ENCODE measurements at regions not wholly inside any gene's neighbourhood (a gene's known extent, or its start where the extent isn't known, plus 50 kb on each side); places are given as distances from the start of the nearest gene placed in this dataset.
"Not testable (repeated sequence)": the region's sequence is repeated elsewhere in the genome, so short reads cannot be mapped to it uniquely, and the experiment has no call there.

- H3K9ac ChIP-seq (ENCODE audit: insufficient read length): no peak overlapping the region
- no peak for TF ChIP-seq POLR2AphosphoS5 (IDR thresholded peaks at IDR 0.05; ENCODE audit: borderline replicate concordance, low read depth, low read length)
- no peak for TF ChIP-seq FOXP2 (optimal IDR thresholded peaks at IDR 0.05; ENCODE audit: control extremely low read depth, extremely low read length, insufficient read depth)
- no peak for TF ChIP-seq EZH2 (IDR thresholded peaks at IDR 0.05)
- no peaks in the 10 kb centered on the region for H3K9me3 ChIP-seq (ENCODE audit: low read depth, low read length)
- no peak for DNase-seq (ENCODE audit: low read depth, low spot score)
- H3K27ac ChIP-seq: no peak overlapping the region
- H3K4me3 ChIP-seq: no peak overlapping the region
- H3K36me3 ChIP-seq (ENCODE audit: insufficient read depth, low read length): no peaks in the 10 kb centered on the region
Measured at GRCh38 chr5:98541641-98542040, 231.8 kb upstream of the RGMB start.

DNA sequence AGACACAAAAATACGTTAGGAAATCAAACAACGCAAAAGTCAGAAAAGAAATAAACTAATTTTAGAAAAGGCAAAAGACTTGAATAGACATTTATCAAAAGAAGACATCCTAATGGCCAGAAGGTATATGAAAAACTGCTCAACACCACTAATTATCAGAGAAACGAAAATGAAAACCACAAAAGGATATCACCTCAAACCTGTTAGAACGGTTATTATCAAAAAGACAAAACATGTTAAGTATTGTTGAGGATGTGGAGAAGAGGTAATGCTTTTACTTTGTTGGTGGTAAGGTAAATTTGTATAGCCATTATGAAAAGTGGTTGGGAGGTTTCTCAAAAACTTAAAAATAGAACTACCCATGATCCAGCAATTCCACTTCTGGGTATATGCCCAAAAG, 230.0 kb upstream of the RGMB start:
- Histone ChIP-seq H3K4me3 (no peak overlapping the region), H3K36me3 (ENCODE audit: insufficient read depth, low read length) (no peaks in the 10 kb centered on the region)

DNA sequence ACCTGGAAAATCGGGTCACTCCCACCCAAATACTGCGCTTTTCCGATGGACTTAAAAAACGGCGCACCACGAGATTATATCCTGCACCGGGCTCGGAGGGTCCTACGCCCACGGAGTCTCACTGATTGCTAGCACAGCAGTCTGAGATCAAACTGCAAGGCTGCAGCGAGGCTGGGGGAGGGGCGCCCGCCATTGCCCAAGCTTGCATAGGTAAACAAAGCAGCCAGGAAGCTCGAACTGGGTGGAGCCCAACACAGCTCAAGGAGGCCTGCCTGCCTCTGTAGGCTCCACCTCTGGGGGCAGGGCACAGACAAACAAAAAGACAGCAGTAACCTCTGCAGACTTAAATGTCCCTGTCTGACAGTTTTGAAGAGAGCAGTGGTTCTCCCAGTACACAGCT, 226.5 kb upstream of the RGMB start:
- H3K9me3 ChIP-seq (ENCODE audit: low read depth, low read length); H3K27ac ChIP-seq; H3K9ac ChIP-seq (ENCODE audit: insufficient read length); H3K4me3 ChIP-seq; H3K36me3 ChIP-seq (ENCODE audit: insufficient read depth, low read length); DNase-seq (ENCODE audit: low read depth, low spot score): not testable (repeated sequence)

More for the DNA sequence above, 230.0 kb upstream of the RGMB start:
- no peak for DNase-seq (ENCODE audit: low read depth, low spot score)
- TF ChIP-seq FOXP2 (optimal IDR thresholded peaks at IDR 0.05; ENCODE audit: control extremely low read depth, extremely low read length, insufficient read depth) (no peak), POLR2AphosphoS5 (IDR thresholded peaks at IDR 0.05; ENCODE audit: borderline replicate concordance, low read depth, low read length) (no peak), EZH2 (IDR thresholded peaks at IDR 0.05) (no peak)
- H3K27ac ChIP-seq: no peak overlapping the region
- no peak overlapping the region for H3K9ac ChIP-seq (ENCODE audit: insufficient read length)
- no peaks in the 10 kb centered on the region for H3K9me3 ChIP-seq (ENCODE audit: low read depth, low read length)

- Histone ChIP-seq H3K4me3 (no peak overlapping the region), H3K9me3 (ENCODE audit: low read depth, low read length) (no peaks in the 10 kb centered on the region), H3K9ac (ENCODE audit: insufficient read length) (no peak overlapping the region), H3K36me3 (ENCODE audit: insufficient read depth, low read length) (no peaks in the 10 kb centered on the region), H3K27ac (no peak overlapping the region)
- DNase-seq (ENCODE audit: low read depth, low spot score): no peak
- TF ChIP-seq EZH2 (IDR thresholded peaks at IDR 0.05) (no peak), POLR2AphosphoS5 (IDR thresholded peaks at IDR 0.05; ENCODE audit: borderline replicate concordance, low read depth, low read length) (no peak), FOXP2 (optimal IDR thresholded peaks at IDR 0.05; ENCODE audit: control extremely low read depth, extremely low read length, insufficient read depth) (no peak)
Measured at GRCh38 chr5:98556712-98557111, 216.8 kb upstream of the RGMB start.

DNA sequence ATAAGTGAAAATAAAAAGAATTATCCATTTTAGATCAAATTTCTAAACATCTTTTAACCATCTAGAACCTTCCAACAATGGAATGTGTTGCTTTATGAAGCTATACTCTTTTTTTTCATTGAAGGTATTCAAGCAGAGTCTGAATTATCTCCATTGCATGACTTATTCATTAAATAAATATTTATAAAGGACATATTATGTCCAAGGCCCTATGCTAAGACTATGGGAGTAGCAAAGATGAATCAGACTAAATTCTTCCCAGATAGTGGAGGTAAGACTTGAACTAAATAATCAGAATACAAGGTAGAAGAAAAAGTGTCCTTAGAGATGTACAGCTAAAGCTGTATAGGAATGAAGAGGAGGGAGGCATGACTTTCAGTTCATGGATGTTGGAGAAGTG, 215.5 kb upstream of the RGMB start:
- no peak overlapping the region for H3K9ac ChIP-seq (ENCODE audit: insufficient read length)
- DNase-seq (ENCODE audit: low read depth, low spot score): no peak
- no peak overlapping the region for H3K27ac ChIP-seq
- H3K36me3 ChIP-seq (ENCODE audit: insufficient read depth, low read length): no peaks in the 10 kb centered on the region
- no peaks in the 10 kb centered on the region for H3K9me3 ChIP-seq (ENCODE audit: low read depth, low read length)
- no peak overlapping the region for H3K4me3 ChIP-seq
- no peak for TF ChIP-seq POLR2AphosphoS5 (IDR thresholded peaks at IDR 0.05; ENCODE audit: borderline replicate concordance, low read depth, low read length)
- no peak for TF ChIP-seq FOXP2 (optimal IDR thresholded peaks at IDR 0.05; ENCODE audit: control extremely low read depth, extremely low read length, insufficient read depth)
- no peak for TF ChIP-seq EZH2 (IDR thresholded peaks at IDR 0.05)

DNA sequence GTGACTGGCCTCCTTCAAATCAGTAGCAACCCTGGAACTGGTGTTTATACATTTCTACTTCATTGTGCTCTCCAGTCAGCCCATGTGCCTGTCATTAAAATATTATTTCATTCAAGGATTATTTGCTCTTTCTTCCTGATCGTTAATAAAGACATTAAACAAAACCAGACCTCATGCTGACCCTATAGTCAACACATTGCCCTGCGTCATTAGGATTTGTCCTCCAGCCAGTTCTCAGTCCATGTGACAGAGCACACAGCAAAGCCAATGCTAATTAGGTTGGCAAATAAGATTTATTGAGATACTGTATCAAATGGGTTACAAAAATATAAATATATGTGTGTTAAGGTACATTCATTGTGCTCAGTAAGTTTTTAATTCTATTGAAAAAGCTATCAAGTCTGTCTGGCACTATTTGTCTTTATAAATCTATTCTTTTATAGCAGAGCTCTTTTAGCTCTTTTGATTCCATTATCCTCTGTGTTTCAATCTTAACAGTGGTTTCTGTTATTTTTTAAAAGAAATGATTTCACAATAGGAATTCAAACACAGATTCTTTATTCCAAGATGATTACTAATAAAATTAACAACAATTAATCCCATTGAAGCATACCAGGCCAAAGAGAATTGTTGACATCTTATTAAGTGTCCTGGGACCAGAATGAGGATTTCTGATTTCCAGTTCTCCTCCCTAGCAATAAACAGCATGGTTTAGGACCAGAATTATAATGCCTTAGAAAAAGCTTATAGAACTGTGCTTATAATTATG, 209.4 kb upstream of the RGMB start:
- Histone ChIP-seq H3K9ac (ENCODE audit: insufficient read length) (no peak overlapping the region), H3K36me3 (ENCODE audit: insufficient read depth, low read length) (no peaks in the 10 kb centered on the region), H3K9me3 (ENCODE audit: low read depth, low read length) (no peaks in the 10 kb centered on the region), H3K27ac (no peak overlapping the region), H3K4me3 (no peak overlapping the region)
- TF ChIP-seq EZH2 (IDR thresholded peaks at IDR 0.05): no peak
- no peak for TF ChIP-seq POLR2AphosphoS5 (IDR thresholded peaks at IDR 0.05; ENCODE audit: borderline replicate concordance, low read depth, low read length)
- TF ChIP-seq FOXP2 (optimal IDR thresholded peaks at IDR 0.05; ENCODE audit: control extremely low read depth, extremely low read length, insufficient read depth): no peak
- DNase-seq (ENCODE audit: low read depth, low spot score): no peak

GRCh38 chr5:98564836-98565235, 208.6 kb upstream of the RGMB start:
- Histone ChIP-seq H3K27ac (no peak overlapping the region), H3K9ac (ENCODE audit: insufficient read length) (no peak overlapping the region), H3K4me3 (no peak overlapping the region), H3K36me3 (ENCODE audit: insufficient read depth, low read length) (no peaks in the 10 kb centered on the region), H3K9me3 (ENCODE audit: low read depth, low read length) (no peaks in the 10 kb centered on the region)
- TF ChIP-seq FOXP2 (optimal IDR thresholded peaks at IDR 0.05; ENCODE audit: control extremely low read depth, extremely low read length, insufficient read depth) (no peak), POLR2AphosphoS5 (IDR thresholded peaks at IDR 0.05; ENCODE audit: borderline replicate concordance, low read depth, low read length) (no peak), EZH2 (IDR thresholded peaks at IDR 0.05) (no peak)
- DNase-seq (ENCODE audit: low read depth, low spot score): no peak

GRCh38 chr5:98568336-98568735, 205.1 kb upstream of the RGMB start:
- no peak overlapping the region for H3K9ac ChIP-seq (ENCODE audit: insufficient read length)
- no peak overlapping the region for H3K4me3 ChIP-seq
- TF ChIP-seq POLR2AphosphoS5 (IDR thresholded peaks at IDR 0.05; ENCODE audit: borderline replicate concordance, low read depth, low read length) (no peak), EZH2 (IDR thresholded peaks at IDR 0.05) (no peak), FOXP2 (optimal IDR thresholded peaks at IDR 0.05; ENCODE audit: control extremely low read depth, extremely low read length, insufficient read depth) (no peak)
- DNase-seq (ENCODE audit: low read depth, low spot score): no peak
- no peak overlapping the region for H3K27ac ChIP-seq
- no peaks in the 10 kb centered on the region for H3K9me3 ChIP-seq (ENCODE audit: low read depth, low read length)
- H3K36me3 ChIP-seq (ENCODE audit: insufficient read depth, low read length): no peaks in the 10 kb centered on the region

DNA sequence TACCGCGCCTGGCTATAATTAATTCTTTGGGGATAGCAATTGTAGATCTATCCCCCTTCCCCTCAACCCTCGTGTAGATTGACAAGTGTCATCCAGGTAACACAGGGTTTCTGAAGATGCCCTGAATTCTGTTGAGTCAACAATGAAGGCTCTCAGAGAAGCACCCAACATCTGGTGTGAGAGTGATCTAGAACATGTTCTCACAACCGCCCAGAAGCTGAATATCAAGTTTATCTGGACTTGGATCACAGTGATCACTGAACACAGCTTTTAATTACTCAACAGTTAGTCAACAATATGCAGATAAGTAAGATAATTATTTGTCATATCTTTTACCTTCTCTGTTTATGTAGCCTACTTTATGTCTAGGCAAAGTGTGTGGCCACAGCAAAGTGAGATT, 204.2 kb upstream of the RGMB start:
- TF ChIP-seq POLR2AphosphoS5 (IDR thresholded peaks at IDR 0.05; ENCODE audit: borderline replicate concordance, low read depth, low read length): no peak
- no peak for TF ChIP-seq EZH2 (IDR thresholded peaks at IDR 0.05)
- TF ChIP-seq FOXP2 (optimal IDR thresholded peaks at IDR 0.05; ENCODE audit: control extremely low read depth, extremely low read length, insufficient read depth): no peak
- no peak for DNase-seq (ENCODE audit: low read depth, low spot score)
- Histone ChIP-seq H3K4me3 (no peak overlapping the region), H3K9me3 (ENCODE audit: low read depth, low read length) (no peaks in the 10 kb centered on the region), H3K9ac (ENCODE audit: insufficient read length) (no peak overlapping the region), H3K27ac (no peak overlapping the region), H3K36me3 (ENCODE audit: insufficient read depth, low read length) (no peaks in the 10 kb centered on the region)

All from SK-N-MC (cell line).